ENCODE measurements at regions not wholly inside any gene's neighbourhood (a gene's known extent, or its start where the extent isn't known, plus 50 kb on each side); places are given as distances from the start of the nearest gene placed in this dataset.
"Not testable (repeated sequence)": the region's sequence is repeated elsewhere in the genome, so short reads cannot be mapped to it uniquely, and the experiment has no call there.

DNA sequence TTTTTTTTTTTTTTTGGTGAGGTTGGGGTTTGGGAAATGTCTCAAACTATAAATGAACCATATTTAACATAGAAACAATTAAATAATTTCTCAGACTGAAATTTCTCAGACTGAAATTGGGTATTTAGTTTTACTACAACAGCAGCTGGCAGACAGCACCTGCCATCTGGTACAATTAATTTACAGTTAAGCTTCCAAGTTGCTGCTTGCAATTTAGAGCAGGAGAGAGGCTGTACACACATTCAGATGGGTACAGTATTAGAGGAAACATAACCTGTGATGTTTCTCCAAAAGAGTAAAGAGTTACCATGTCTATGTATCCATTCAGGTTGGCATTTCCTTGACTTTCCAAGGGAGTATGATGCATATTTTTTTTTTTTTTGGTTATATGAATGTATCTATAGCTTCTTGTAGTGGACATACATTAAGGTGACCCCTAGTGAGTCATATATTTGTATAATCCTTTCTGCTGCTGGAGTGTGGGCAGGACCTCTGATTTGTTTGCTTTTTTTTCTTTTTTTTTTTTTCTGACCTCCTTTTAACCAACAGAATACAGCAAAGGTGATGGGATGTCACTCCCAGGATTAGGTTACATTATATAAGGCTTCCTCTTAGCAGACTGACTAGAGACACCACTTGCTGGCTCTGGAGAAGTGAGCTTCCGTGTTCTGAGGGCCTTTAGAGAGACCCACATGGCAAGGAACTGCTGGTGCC is 201.7 kb downstream of the PTH2R start:
- no peak for DNase-seq

DNA sequence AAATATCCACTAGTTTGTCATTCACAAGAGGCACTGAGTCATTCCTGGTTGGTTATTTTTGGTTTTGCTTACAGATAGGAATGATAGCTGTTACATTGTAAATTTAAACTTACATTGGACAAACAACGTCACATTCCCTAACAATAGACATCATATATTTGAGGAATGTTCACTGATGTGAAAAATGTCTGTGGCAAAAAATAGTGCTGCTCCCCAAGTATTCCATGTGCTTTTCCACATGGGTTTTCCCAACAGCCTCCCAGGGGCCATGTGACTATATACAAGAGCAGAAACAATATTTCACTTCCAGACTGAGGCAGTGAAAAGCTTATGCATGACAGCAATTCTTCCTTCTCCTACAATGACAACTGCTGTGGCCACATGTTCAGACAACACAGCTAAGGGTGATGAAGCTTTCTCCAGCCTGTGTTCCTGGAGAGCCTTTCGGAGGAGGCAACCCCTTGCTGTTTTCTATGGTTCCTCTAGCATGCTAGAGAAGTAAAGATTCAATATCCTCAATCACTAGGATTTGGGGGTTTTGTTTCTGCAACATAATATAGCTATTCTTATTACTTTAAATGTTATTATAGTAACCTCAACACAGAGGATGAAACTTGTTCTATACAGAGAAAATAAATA is 202.7 kb downstream of the PTH2R start:
- no peak for DNase-seq

DNA sequence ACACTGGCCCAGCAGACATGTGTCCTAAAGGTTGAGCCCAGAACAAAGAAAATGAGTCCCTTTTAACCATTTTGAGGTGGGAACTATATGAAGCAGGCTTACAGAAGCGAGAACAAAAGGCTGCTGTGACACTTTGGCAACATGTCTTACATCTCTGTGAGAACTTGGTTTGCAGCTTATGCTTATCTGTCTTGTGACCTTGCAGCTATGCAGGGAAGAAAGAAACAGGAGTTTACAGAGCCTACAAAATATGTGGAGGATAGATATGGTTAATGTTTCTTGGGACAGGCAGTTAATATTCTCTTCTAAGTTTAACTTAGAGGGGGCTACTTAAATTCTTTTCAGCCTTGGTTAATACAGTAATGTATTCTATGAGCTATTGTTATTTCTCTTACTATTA is 209.1 kb downstream of the PTH2R start:
- not testable (repeated sequence) for DNase-seq

DNA sequence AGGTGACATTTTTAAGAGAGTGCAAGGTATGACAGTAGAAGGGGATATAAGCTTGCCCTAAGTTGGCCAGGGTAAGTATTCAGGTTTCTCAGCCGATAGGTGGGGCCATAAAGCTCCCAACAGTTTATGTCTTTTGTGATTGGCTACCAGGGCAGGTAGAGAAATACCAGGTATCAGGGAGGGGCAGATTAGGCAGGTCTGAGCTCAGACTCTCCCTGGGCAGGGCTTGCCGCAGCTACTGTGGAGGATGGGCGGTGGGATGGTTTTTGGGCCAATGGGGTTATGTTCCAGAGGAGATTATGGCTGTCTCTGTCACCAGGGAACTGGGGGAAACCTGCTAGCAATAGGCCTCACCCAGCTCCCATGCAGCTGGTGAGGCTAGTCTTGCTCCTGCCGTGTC is 211.6 kb downstream of the PTH2R start:
- no peak for DNase-seq

DNA sequence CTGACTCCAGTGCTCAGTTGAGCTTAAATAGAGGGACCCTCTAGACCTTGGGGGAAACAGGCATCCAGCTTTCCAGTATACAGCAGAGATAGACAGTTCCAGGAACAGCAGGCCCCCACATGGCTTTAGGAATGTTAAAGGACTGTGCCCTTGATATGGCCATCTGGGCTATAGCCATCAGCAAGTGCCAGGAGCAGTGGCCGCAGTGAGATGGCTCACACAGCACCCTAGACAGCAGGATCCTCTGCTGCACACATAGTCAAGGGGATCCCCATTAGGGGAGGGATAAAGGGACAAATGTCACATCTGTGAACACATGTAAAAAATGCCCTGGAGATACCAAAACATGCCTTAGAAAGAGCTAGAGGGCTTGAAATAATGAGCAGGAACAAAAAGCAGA is 213.4 kb downstream of the PTH2R start:
- DNase-seq = no peak

DNA sequence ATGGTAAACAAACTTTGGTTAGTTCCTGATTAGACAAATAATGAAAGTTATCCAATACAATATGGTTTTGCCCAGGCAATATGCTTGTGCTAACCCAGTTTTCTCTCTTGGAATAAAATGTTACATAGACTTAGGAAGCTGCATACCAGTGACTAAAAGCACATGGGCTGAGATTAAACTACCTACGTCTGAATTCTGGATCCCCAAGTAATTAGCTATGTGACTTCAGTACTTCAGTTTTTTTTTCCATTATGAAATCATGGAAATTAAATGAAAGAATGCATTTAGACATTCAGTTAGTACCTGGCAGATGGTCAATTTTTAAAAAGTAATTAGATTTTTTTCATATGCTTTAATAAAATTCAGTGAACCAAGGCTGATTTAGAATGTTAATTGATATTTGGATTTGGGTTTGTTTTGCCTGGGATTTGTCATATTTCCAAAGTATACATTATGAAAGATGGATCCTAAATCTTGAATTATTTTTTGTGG is 213.9 kb downstream of the PTH2R start:
- DNase-seq = no peak

DNA sequence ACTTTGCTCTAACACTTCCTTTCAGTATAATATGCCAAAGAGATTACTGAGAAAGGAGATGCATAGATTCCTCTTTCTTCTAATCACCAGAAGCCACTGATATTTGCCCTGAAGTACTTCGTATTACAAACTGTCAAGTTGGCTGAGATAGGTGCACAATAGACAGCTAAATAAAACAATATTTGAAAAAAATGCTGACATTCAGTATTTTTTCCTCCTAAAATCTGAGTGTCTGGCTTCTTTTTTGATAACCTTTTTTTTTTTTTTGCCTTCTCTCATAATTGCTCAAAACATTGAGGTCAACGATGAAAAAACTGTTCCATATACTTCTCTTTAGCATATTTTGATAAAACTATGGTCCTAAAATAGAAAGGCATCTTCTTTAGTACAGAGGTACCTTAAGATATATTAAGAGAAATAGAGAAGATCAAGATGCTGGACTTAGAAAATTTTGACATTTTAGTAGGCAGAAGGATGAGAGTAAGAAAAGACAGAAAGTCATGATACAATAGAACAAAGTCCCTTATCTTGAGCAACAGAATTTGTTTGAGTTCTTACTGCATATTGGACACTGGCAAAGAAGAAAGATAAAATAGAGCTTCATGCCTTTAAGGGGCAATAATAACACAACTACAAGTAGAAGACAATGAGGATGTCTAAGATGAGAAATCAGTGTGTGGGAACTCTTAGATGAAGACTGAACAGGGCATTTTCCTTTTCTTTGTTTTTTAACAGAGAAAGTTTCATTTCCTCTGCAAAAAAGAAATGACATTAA is 220.7 kb downstream of the PTH2R start:
- no peak for DNase-seq

DNA sequence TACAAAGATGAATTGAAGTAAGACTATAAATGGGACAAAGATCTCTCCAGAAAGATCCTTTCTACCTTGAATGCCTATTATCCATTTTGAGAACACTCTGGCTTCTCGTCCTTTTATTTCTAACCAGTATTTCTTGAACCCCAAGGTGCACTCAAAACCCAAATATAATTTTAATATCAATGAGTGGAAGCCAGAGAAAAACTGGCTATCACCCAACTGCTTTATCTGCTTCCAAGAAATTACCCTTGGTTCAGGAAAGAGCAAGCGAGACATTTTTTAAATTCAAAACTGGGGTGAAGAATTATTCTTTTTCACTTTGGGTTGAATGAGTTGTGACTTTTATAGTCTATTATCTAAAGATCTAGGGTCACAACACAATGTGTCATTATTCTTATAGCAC is 221.3 kb downstream of the PTH2R start:
- DNase-seq = no peak

DNA sequence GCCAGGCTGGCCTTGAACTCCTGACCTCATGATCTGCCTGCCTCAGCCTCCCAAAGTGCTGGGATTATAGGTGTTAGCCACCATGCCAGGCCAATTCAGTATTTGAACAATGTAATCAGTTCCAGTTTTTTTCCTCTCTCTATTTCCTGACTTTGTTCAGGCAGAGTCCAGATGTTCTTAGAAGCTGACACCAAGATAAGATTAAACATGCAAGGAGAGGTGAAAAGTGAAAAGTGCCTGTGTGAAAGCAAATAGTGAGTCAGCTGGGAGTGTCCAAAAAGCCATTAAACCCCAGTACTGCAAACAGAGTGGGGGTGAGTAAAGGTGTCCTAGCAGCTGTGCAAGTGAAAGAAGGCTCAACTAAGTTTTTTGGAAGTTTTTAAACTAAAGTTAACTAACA is 231.5 kb downstream of the PTH2R start:
- no peak for DNase-seq

DNA sequence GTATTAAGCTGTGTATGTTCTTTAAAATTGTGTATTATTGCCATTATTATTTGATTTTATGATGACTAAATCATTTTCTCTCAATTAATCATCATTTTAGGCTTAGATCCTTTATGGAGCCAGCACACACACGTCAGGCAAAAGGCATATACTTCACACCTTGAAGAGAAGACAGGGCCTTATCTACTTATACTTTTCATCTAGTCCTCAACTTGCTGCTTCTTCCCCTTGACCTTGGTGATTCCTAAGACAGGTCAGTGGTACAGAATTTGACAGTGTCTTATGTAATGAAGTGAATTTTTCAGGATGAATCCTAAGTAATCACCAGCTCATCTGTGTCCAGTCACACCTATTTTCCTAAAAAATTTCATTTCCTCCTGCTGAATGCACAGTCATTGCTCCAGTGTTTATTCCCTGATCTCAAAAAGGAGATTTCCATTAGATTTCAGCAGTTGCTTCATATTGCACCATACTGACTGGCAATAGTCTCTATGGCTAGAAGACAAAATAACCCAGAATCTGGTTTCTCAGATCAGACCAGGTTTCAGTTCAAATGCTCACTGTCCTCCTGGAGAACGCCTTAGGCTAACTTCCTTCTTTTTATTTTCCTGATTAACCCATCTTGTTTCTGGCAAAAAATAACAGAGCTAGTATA is 235.7 kb downstream of the PTH2R start:
- DNase-seq = no peak

DNA sequence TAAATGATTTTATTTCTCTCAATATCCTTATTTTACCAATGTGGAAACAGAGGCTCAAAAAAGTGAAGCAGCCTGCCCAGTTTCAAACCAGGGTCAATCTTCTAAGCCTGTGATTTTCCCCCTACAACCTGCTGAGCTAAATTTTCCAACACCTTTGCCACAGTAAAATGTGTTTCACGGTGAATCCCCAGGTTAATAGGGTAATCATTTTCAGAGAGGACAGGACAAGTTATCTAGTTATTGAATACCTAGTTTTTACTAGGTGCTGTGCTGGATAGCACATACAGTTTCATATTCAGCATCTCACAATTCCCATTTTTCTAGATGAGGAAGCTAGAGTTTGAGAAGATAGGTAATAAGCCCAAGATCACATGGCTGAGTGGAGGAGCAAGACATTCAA is 236.6 kb downstream of the PTH2R start:
- no peak for DNase-seq

DNA sequence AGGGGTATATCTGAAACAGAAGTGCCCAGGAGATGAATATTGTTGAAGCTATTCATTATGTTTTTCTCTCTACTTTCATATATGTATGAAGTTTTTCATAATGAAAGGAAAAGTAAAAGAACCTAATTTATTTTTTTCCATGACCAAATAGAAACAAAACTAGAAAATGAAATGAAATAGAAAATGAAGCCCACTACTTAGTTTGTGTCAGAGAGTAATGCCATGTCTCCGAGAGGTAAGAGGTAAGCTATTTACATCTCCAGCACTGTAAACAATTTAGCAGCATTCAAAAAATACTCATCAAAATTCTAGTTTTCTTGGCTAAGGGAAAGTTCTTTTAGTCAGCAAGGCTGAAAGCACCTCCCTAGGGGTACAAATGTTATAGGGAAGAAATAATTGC is 238.6 kb downstream of the PTH2R start:
- no peak for DNase-seq

DNA sequence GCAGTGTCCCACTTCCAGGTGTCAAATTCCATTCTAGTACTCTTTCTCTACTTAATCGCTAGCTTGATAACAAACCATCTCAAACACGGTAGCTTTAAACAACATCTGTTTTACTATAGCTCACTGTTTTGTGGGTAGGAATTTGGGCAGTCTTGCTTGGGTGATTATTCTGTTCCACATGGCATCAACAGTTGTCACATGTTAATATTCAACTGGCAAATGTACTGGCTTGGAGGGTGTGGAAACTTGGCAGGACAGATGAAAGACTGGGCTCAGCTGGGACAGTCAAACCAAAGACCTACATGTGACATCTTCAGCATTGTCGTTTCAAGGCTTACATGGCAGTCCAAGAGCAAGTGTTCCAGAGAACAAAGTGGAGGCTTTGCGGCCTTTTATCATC is 241.8 kb downstream of the PTH2R start:
- DNase-seq = no peak

DNA sequence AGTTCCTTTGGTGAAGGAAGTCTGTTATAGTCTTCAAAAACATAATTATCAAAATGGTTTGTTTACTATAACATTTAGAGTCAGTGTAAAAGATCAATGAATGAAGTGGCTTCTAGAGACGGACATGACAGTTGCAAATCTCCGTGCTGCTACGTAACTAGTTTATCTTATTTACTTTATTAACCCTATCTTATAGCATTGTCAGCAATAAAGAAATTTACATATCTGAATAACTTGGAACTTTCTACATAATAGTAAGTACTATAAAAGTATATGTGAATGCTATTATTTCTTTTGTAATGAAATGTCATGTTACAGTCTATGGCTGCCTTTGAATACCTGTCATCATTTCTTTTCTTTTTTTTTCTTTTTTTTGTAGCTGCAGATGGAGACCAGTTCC is 246.8 kb downstream of the PTH2R start:
- DNase-seq = no peak

DNA sequence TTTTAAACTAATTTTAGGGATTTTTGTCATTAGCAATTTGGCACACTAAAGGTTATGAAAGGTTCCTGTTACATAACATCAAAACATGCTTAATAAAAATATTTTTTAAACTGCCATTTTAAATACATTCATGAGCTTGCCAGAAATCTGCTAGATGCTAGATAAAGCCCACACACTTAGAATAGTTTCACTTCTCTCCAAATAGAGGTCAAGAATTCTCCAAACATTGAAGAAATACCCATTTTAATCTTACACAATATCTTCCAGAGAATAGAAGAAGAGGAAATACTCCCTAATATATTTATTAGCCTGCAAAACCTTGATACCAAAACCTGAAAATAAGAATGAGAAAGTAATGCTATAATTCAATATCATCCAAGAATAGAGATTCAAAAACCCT is 247.5 kb downstream of the PTH2R start:
- no peak for DNase-seq

DNA sequence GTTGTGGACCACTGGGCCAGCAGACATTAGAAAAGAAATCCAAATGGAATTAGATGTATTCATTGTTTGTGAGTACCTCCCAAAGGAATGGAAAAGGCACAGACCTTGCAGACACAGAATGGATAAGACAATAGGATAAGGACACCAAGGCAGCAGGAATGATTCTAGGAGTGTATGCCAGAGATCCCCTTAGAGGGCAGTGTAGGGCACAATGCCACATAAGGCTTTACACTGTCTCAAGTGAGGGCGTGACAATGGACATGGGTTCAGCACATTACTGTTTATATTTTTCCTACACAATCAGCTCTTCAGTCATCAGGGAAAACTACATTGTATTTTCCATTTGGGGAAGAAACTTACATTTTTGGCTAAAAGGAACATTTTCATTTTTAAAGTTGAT is 250.9 kb downstream of the PTH2R start:
- DNase-seq = no peak

DNA sequence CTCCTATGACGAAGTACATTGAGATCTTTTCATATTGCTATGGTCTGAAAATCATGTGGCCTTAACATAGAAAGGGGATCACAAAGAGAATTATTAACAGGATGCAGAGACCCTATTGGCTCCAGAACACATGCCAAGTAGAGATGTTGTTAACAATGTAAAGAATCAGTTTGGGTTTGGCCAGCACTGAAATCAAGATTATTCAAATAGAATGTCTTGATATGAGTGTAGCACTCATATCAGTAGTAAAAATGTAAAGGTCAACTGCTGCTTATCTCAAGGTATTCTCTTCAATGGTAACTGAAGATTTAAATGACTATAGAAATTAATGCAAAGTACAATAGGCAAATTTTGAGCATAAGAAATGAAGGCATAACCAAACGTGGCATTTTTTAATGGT is 262.8 kb downstream of the PTH2R start:
- DNase-seq = no peak

DNA sequence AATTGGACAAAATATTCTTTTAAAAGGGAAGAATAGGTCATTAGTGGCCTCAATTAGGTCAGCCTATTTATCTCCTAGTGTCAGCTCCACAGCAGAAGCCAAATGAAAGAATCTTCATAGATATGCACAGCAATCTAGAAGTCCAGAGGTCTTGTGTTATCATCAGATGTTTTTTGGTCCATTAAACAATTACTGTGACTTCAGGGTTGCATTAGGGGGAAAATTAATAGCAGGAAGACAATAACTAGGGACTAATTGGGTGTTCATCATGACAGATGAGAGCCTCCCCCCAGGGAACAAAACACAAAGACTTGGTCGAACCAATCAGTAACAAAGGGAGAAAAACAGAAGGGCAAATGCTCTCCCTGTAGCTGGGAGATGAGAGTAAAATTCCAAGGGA is 264.7 kb downstream of the PTH2R start:
- no peak for DNase-seq

DNA sequence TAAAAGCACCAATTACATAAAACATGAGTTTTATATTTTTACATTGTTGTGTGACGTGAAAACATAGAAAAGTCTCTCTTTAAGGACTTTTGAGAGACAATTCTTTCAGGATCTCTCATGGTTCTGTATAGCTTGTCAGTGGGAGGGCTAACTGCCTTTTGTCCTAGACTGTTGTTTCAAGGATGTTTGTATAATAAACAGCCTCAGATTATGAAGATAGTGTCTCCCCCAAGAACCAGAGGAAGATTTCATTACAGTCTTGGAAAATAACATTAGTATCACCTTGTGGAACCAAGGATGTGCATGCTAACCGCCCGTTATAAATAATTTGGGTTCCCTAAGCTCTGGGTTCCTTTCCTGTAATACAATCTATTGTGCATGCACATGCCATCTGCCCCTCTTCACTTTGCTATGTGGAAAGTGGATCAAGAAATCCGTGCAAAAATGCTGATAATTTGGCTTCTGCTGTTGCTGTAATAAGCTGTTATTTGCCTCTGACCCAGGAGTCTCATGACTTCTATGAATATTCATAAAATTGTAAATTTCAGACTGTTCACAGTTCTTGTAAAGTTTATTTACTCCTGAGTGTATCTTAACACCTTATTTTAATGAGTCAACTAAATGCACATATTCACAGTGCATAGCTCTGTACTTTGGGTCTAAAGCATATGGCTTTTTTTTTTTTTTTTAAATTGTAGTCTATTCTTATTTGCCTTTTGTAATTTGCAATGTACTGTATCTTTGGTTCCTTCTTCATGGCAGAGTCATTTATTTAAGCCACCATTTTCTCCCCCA is 265.5 kb downstream of the PTH2R start:
- no peak for DNase-seq

DNA sequence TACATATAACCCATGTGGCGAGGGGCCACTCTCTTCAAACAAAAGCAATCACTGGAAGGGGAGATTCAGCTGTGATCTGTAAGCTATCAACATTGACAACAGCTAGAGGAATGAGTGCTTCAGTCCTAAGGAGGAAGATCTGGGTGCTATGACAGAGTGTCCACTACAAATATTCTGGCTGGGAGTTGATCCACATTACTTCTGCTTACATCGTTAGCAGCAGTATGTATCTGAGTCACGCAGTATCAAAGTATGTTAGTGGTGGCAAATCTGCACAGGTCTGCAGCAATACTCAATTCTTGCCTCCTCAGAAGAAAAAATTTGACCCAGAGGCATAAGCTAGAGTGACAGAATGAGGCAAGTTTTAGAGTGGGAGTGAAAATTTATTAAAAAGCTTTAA is 267.0 kb downstream of the PTH2R start:
- DNase-seq = no peak

DNA sequence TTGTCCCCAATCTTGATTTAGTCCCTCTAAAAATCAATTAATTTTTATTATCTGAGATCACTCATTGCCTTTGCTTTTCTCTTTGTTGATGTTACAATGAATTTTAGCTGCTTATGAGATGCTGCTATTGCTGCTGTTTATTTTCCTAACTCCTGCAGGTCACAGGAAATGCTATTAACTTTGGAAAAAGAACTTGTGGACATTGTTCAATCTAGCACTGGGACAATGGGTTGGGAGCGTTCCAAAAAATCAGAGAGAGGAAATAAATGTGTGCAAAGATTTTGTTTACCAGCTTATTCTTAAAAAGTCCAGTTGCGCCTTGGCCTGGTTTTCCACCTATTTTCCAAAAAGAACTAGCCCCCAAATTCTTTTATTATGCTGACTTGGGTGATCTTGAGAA is 268.3 kb downstream of the PTH2R start:
- no peak for DNase-seq

DNA sequence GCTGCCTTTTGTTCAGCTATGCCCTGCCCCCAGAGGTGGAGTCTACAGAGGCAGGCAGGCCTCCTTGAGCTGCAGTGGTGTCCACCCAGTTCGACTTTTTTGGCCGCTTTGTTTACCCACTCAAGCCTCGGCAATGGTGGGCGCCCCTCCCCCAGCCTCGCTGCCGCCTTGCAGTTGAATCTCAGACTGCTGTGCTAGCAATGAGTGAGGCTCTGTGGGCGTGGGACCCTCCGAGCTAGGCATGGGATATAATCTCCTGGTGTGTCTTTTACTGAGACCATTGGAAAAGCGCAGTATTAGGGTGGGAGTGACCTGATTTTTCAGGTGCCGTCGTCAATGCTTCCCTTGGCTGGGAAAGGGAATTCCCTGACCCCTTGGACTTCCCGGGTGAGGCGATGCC is 279.3 kb downstream of the PTH2R start:
- DNase-seq = not testable (repeated sequence)

DNA sequence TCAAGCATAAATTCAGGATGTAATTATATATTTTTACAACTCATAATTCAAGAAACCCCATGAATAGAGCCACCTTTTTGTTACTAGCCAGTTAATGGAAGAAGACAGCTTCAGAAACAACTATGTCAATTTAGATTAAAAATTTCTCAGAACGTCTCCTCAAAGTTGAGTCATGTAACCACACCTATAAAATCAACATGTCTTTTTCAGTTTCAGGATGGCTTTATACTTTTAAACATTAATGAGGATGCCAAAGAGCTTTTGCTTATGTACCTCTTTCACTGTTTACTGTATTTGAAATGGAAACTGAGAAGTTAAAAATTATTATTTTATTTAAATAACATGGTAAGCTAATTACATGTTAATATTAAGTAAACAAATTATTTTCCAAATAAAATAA is 280.1 kb downstream of the PTH2R start:
- no peak for DNase-seq

Measured in right forelimb (tissue), 1 donor.